ENCODE measurements at regions not wholly inside any gene's neighbourhood (a gene's known extent, or its start where the extent isn't known, plus 50 kb on each side); places are given as distances from the start of the nearest gene placed in this dataset.

GRCh38 chr5:100142607-100143006, 392.6 kb upstream of the FAM174A start:
- Histone ChIP-seq H3K36me3 (ENCODE audit: control insufficient read depth, low read length) (no peaks in the 10 kb centered on the region), H3K79me2 (ENCODE audit: control insufficient read depth, low read length) (no peaks in the 10 kb centered on the region), H4K20me1 (ENCODE audit: control insufficient read depth, insufficient read depth, low read depth, low read length) (no peaks in the 10 kb centered on the region), H3K27ac (ENCODE audit: low read depth, low read length) (no peak overlapping the region), H3K9me3 (ENCODE audit: control insufficient read depth, insufficient read depth, low read length) (no peaks in the 10 kb centered on the region), H3K4me2 (ENCODE audit: low read length) (no peak overlapping the region), H3K27me3 (ENCODE audit: control insufficient read depth, low read length) (no peaks in the 10 kb centered on the region), H3K4me1 (ENCODE audit: control insufficient read depth, low read length) (no peaks in the 10 kb centered on the region), H3K4me3 (ENCODE audit: low read length) (no peak overlapping the region), H3K9me2 (replicated peaks; ENCODE audit: control insufficient read depth, low read length) (no peaks in the 10 kb centered on the region), H3F3A (ENCODE audit: control insufficient read depth, insufficient read depth) (no peaks in the 10 kb centered on the region)
- TF ChIP-seq, protein P1, sequence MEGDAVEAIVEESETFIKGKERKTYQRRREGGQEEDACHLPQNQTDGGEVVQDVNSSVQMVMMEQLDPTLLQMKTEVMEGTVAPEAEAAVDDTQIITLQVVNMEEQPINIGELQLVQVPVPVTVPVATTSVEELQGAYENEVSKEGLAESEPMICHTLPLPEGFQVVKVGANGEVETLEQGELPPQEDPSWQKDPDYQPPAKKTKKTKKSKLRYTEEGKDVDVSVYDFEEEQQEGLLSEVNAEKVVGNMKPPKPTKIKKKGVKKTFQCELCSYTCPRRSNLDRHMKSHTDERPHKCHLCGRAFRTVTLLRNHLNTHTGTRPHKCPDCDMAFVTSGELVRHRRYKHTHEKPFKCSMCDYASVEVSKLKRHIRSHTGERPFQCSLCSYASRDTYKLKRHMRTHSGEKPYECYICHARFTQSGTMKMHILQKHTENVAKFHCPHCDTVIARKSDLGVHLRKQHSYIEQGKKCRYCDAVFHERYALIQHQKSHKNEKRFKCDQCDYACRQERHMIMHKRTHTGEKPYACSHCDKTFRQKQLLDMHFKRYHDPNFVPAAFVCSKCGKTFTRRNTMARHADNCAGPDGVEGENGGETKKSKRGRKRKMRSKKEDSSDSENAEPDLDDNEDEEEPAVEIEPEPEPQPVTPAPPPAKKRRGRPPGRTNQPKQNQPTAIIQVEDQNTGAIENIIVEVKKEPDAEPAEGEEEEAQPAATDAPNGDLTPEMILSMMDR (IDR thresholded peaks at IDR 0.05; ENCODE audit: low read depth, low read length, poor library complexity, severe bottlenecking), result no peak
- TF ChIP-seq EZH2phosphoT487 (IDR thresholded peaks at IDR 0.05; ENCODE audit: borderline replicate concordance, low read length), result no peak

DNA sequence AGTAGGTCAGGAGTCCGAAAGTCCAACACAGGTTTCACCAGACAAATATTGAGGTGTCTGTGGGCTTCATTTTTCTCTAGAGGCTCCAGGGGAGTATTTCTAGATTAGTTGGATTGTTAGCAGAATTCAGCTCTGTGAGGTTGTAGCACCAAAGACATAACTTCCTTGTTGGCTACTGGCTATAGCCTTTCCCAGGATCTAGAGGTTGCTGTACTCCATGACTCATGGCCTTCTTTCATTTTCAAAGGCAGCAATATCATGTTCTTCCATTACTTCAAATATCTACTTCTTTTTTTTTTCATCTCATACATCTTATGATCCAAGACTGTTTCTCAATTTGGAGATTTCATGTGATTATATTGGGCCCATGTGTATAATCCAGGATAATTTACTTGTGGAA, 404.0 kb upstream of the FAM174A start:
- Histone ChIP-seq H3K27me3 (ENCODE audit: control insufficient read depth, low read length) (no peaks in the 10 kb centered on the region), H3K4me1 (ENCODE audit: control insufficient read depth, low read length) (peaks cover 53% of the 10 kb centered on the region), H3K4me2 (ENCODE audit: low read length) (peak overlapping the region; percentile 61), H3K79me2 (ENCODE audit: control insufficient read depth, low read length) (no peaks in the 10 kb centered on the region), H3F3A (ENCODE audit: control insufficient read depth, insufficient read depth) (peaks cover 7% of the 10 kb centered on the region), H3K27ac (ENCODE audit: low read depth, low read length) (no peak overlapping the region), H3K36me3 (ENCODE audit: control insufficient read depth, low read length) (no peaks in the 10 kb centered on the region), H3K9me3 (ENCODE audit: control insufficient read depth, insufficient read depth, low read length) (no peaks in the 10 kb centered on the region), H4K20me1 (ENCODE audit: control insufficient read depth, insufficient read depth, low read depth, low read length) (no peaks in the 10 kb centered on the region), H3K4me3 (ENCODE audit: low read length) (no peak overlapping the region), H3K9me2 (replicated peaks; ENCODE audit: control insufficient read depth, low read length) (no peaks in the 10 kb centered on the region)
- TF ChIP-seq, protein P1 (IDR thresholded peaks at IDR 0.05; ENCODE audit: low read depth, low read length, poor library complexity, severe bottlenecking), result no peak
- no peak for TF ChIP-seq EZH2phosphoT487 (IDR thresholded peaks at IDR 0.05; ENCODE audit: borderline replicate concordance, low read length)

DNA sequence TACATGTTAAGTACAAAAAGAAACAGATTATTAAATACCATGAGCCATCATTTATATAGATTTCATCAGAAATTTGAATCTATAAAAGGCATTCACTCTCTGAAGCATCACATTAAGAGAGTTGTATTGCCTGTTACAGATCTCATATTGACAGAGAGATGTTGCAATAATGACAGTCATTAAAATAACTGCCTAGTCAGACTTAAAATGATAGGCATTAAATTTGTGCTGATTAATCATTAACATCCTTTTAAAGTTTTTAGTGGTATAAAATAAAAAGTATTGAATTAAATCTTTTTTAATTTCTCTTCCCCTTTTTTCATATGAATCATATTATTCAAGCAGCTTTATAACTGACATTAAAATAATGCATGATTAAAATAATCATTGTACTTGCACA, 404.9 kb upstream of the FAM174A start:
- Histone ChIP-seq H3K4me3 (ENCODE audit: low read length) (peak overlapping the region; percentile 49), H3K9me2 (replicated peaks; ENCODE audit: control insufficient read depth, low read length) (no peaks in the 10 kb centered on the region), H3K27ac (ENCODE audit: low read depth, low read length) (peak overlapping the region; percentile 76), H3K79me2 (ENCODE audit: control insufficient read depth, low read length) (no peaks in the 10 kb centered on the region), H3K9me3 (ENCODE audit: control insufficient read depth, insufficient read depth, low read length) (no peaks in the 10 kb centered on the region), H3K4me1 (ENCODE audit: control insufficient read depth, low read length) (peaks cover 54% of the 10 kb centered on the region), H3F3A (ENCODE audit: control insufficient read depth, insufficient read depth) (peaks cover 7% of the 10 kb centered on the region), H3K27me3 (ENCODE audit: control insufficient read depth, low read length) (no peaks in the 10 kb centered on the region), H3K4me2 (ENCODE audit: low read length) (peak overlapping the region; percentile 61), H3K36me3 (ENCODE audit: control insufficient read depth, low read length) (no peaks in the 10 kb centered on the region), H4K20me1 (ENCODE audit: control insufficient read depth, insufficient read depth, low read depth, low read length) (no peaks in the 10 kb centered on the region)
- no peak for TF ChIP-seq EZH2phosphoT487 (IDR thresholded peaks at IDR 0.05; ENCODE audit: borderline replicate concordance, low read length)
- TF ChIP-seq, protein P1 (IDR thresholded peaks at IDR 0.05; ENCODE audit: low read depth, low read length, poor library complexity, severe bottlenecking), result no peak

- Histone ChIP-seq H3K9me3 (ENCODE audit: control insufficient read depth, insufficient read depth, low read length) (no peaks in the 10 kb centered on the region), H3K27me3 (ENCODE audit: control insufficient read depth, low read length) (no peaks in the 10 kb centered on the region), H3K79me2 (ENCODE audit: control insufficient read depth, low read length) (no peaks in the 10 kb centered on the region), H3K4me1 (ENCODE audit: control insufficient read depth, low read length) (no peaks in the 10 kb centered on the region), H3K4me2 (ENCODE audit: low read length) (no peak overlapping the region), H3K4me3 (ENCODE audit: low read length) (no peak overlapping the region), H3F3A (ENCODE audit: control insufficient read depth, insufficient read depth) (no peaks in the 10 kb centered on the region), H3K27ac (ENCODE audit: low read depth, low read length) (no peak overlapping the region), H3K36me3 (ENCODE audit: control insufficient read depth, low read length) (no peaks in the 10 kb centered on the region), H4K20me1 (ENCODE audit: control insufficient read depth, insufficient read depth, low read depth, low read length) (no peaks in the 10 kb centered on the region), H3K9me2 (replicated peaks; ENCODE audit: control insufficient read depth, low read length) (no peaks in the 10 kb centered on the region)
- TF ChIP-seq, protein P1 (IDR thresholded peaks at IDR 0.05; ENCODE audit: low read depth, low read length, poor library complexity, severe bottlenecking), result no peak
- no peak for TF ChIP-seq EZH2phosphoT487 (IDR thresholded peaks at IDR 0.05; ENCODE audit: borderline replicate concordance, low read length)
Measured at GRCh38 chr5:100119903-100120302, 415.3 kb upstream of the FAM174A start.
